Astrocyte of the spinal cord (primary cell): ENCODE measurements at regions not wholly inside any gene's neighbourhood (a gene's known extent, or its start where the extent isn't known, plus 50 kb on each side); places are given as distances from the start of the nearest gene placed in this dataset.

Experiments used
- DNase-seq: peaks from one replicate; pipeline ENCODE4 v3.0.0; 2011; ENCODE audit warnings: low read depth, low spot score
- H3K4me3 ChIP-seq: 2 replicates; pipeline ENCODE4 v1.5.1; 2011; ENCODE audit warnings: low read depth, mild to moderate bottlenecking, low read length, moderate library complexity
- CTCF ChIP-seq: IDR thresholded peaks from 2 replicates; pipeline ENCODE4 v1.5.1; 2012; ENCODE audit warnings: low read depth, mild to moderate bottlenecking, low read length, inconsistent platforms
- in situ Hi-C: cut with HindIII; loops from 2 replicates; pipeline ENCODE4 v1.10.0; 2017; ENCODE audit warnings: low sequenced_read_pairs

- in situ Hi-C loops = no loop called here
- no peak for DNase-seq
- no peak for TF ChIP-seq CTCF
- H3K4me3 ChIP-seq = no peak overlapping the region
These were observed 400.9 kb upstream of the SEMA3D start for GRCh38 chr7:85587785-85588184.

- DNase-seq = no peak
- in situ Hi-C loops = no loop called here
- no peak overlapping the region for H3K4me3 ChIP-seq
- TF ChIP-seq CTCF = no peak
These were observed 399.2 kb upstream of the SEMA3D start for GRCh38 chr7:85586091-85586490.

- no peak for DNase-seq
- in situ Hi-C loops = no loop called here
- H3K4me3 ChIP-seq = no peak overlapping the region
- no peak for TF ChIP-seq CTCF
These were observed 396.5 kb upstream of the SEMA3D start for GRCh38 chr7:85583131-85583953.

- TF ChIP-seq CTCF = no peak
- in situ Hi-C loops = no loop called here
- no peak overlapping the region for H3K4me3 ChIP-seq
- DNase-seq = no peak
These were observed 387.0 kb upstream of the SEMA3D start for GRCh38 chr7:85573844-85574243.

- H3K4me3 ChIP-seq = no peak overlapping the region
- no peak for TF ChIP-seq CTCF
- in situ Hi-C loops = no loop called here
- DNase-seq = no peak
These were observed 386.5 kb upstream of the SEMA3D start for GRCh38 chr7:85573346-85573745.

- in situ Hi-C loops = no loop called here
- H3K4me3 ChIP-seq = no peak overlapping the region
- no peak for DNase-seq
- TF ChIP-seq CTCF = no peak
These were observed 384.0 kb upstream of the SEMA3D start for GRCh38 chr7:85570898-85571297.

- H3K4me3 ChIP-seq = no peak overlapping the region
- no peak for DNase-seq
- in situ Hi-C loops = no loop called here
- no peak for TF ChIP-seq CTCF
These were observed 381.1 kb upstream of the SEMA3D start for GRCh38 chr7:85567983-85568382.
